Right hindlimb (tissue), 1 donor: ENCODE measurements at regions not wholly inside any gene's neighbourhood (a gene's known extent, or its start where the extent isn't known, plus 50 kb on each side); places are given as distances from the start of the nearest gene placed in this dataset.
"Not testable (repeated sequence)": the region's sequence is repeated elsewhere in the genome, so short reads cannot be mapped to it uniquely, and the experiment has no call there.

Experiments used
- DNase-seq: peaks from one replicate; pipeline ENCODE4 v3.0.0-alpha.2; 2018

DNA sequence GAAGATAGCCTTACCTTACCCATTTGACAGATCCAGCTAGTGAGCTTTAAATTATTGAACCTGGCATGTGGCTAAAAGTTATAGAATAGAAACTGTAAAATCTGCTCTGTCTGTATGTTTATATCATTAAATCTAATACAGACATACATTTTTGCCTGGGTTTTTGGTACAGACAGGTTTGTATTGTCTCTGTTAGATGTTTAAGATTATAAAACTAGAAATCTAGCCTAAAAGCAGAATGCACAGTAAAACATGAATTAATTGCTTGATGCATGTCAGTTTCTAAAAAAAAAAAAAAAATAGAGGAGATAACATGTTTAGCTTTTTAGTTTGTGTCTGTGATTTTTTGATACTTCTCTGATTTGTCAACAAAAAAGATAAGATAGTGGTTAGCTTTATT is 477.6 kb upstream of the LRRC7 start:
- no peak for DNase-seq

DNA sequence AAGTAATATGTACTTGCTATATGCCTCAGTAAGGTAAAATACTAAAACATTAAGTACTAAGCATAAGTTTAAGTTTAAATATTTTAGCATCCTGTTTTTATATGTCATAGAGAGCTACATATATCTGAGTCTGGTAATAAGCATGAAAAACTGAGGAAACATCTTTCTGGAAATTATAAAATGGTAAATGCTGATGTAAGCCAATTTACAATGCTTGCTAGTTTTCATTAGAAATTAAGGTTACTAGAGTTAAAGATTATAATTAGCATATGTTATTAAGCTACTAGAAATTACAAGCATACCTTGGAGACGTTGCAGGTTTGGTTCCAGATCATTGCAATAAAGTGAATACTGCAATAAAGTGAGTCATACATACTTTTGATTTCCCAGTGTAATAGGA is 477.0 kb upstream of the LRRC7 start:
- no peak for DNase-seq

DNA sequence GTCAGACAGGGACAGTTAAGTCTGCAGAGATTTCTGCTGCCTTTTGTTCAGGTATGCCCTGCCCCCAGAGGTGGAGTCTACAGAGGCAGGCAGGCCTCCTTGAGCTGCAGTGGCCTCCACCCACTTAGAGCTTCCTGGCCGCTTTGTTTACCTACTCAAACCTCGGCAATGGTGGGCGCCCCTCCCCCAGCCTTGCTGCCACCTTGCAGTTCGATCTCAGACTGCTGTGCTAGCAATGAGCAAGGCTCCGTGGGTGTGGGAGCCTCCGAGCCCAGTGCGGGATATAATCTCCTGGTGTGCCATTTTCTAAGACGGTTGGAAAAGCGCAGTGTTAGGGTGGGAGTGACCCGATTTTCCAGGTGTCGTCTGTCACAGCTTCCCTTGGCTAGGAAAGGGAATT is 465.7 kb upstream of the LRRC7 start:
- DNase-seq, result not testable (repeated sequence)

DNA sequence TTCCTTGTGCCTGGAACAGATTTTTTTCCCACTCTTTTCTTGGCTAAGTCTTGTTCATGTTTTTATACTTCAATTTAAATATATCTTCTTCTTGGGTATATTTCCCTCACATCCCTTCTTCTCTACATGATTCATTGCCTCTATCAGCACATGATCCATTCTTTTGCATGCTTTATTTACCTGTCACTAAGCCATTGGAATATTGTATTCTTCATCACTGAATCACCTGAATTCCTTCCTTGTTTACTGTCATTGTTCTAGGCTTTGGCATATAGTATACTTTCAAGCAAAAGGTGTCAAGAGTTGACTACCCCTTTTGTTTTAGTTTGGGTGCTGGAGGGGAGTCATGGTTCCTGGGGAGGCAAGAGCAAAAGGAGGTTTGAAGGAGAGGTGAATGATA is 464.5 kb upstream of the LRRC7 start:
- no peak for DNase-seq

DNA sequence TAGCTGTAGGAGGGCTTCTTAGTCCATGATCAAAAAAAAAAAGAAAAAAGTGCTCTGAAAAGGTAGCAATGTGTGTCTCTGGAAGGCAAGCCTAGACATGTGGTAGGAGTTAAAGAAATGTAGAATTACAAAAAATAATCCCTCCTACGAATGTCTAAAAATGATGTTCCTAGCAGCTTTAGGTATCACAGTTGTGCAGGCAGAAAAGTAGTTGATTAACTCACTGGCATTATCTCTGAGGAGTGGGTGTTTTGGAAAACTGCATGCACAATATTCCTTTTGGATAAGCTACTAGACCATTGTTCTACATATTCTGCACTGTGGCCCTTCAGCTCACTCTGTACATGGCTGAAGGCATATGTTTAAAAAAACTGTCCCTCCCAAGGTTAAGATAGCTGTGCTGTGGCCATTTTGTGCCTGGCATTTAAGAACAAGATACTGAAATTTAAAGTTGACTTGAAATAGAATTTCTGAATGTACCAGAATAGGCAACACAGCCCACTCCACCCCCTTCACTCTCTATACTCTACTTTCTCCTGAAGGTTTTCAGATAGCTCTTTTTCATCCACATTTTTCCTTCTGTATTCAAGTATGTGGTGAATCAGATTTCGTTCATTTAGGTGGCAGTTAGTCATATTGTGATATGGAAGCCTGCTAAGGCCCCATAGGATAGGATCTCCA is 463.9 kb upstream of the LRRC7 start:
- no peak for DNase-seq

DNA sequence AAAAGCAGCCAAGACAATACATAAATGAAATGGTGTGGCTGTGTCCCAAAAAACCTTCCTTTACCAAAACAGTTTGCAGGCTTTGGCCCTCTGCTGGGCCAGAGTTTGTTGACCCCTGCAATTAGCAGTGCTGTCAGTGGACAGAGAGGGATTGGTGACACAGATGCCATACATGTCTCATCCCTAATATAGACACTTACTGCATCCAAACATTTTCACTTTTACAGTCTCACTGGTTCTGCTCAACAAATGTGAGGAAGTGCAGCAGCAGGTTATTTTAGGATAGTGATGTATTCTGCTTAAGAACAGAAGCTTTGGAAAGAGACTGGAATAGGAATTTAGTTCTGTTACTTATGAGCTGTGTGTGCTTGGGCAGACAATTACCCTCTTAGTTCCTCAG is 462.8 kb upstream of the LRRC7 start:
- no peak for DNase-seq

DNA sequence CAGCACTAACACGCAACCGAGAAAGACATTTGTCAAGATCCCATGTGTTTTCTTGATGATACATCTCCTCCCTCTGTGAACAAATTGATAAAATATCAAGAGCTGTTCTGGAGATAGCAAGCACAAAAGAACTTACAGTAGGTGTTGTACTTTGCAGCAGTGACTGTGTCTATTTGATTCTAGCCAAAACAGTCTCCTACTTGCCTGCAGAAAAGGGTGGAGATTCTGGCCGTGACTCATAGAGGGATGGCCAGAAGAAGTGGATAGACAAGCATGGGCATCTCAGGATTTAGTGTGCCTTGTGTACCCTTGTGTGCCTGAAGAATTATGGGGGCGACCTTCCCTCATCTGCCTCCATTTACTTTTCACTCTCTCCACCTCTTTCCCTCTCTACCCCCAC is 458.4 kb upstream of the LRRC7 start:
- DNase-seq, result no peak

DNA sequence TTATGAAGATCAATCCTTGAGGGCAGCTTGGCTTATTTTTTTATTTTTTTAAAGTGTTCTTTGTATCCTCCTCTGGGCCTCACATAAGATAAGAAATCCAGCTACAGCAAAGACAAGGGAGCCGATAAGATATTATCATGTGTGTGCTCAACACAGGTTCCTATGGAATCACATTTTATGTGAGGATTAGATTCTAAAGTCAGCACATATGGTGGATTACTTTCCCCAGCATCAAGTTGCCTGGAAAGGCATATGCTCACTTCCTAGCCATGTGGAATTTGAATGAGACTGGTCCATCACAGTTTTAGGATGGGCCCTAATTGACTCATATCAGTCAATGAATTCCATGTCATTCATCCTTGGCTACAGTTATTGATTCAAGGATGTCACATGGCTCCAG is 456.9 kb upstream of the LRRC7 start:
- DNase-seq, result no peak

DNA sequence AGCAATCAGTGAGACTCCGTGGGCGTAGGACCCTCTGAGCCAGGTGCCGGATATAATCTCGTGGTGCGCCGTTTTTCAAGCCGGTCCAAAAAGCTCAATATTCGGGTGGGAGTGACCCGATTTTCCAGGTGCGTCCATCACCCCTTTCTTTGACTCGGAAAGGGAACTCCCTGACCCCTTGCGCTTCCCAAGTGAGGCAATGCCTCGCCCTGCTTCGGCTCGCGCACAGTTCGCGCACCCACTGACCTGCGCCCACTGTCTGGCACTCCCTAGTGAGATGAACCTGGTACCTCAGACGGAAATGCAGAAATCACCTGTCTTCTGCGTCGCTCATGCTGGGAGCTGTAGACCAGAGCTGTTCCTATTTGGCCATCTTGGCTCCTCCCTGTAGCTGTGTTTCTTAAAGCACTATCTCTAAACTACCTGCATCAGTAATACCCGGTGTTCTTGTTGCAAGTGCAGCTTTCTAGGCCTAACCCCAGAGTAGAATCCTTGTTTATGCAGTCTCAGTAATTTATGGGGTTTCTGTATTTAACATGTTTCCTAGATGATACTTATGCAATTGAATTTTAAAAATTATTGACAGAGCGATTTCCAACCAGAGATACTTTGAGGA is 447.5 kb upstream of the LRRC7 start:
- DNase-seq, result not testable (repeated sequence)

DNA sequence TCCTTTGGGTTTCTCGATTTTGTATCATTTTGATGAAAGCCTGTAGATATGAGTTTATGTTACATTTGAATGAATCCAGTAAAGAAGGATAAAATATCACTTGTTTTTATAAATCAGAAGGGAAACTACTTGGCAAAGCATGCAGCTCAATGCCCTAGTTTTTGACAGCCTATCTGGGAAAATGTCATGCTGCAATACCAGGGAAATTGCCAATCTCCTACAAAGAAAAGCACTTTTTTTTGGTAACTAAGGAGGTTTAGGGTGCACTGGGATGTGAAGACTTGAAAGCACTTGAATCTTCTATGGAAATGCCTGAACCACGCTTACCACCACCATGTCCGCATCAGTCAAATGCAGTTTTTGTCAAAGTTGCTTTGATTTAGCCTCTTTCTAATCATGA is 446.9 kb upstream of the LRRC7 start:
- DNase-seq, result no peak

DNA sequence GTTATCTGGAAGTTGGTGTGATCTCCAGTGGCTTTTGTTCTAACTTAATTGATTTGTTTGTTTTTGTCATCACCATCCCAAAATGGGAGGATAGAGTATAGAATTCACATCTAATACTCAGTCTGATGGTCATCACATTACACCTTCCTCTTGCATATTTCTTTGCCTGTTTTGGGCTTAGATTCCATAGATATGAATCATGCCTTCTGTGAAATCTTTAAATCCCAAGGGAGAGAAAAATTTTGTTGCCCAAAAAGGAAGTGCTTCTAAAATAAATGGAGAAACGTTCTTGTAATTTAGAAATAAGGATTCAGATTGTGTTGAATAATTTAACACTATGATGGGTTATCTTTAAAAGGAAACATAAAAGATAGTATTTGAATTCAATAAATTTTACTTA is 446.0 kb upstream of the LRRC7 start:
- DNase-seq, result no peak

DNA sequence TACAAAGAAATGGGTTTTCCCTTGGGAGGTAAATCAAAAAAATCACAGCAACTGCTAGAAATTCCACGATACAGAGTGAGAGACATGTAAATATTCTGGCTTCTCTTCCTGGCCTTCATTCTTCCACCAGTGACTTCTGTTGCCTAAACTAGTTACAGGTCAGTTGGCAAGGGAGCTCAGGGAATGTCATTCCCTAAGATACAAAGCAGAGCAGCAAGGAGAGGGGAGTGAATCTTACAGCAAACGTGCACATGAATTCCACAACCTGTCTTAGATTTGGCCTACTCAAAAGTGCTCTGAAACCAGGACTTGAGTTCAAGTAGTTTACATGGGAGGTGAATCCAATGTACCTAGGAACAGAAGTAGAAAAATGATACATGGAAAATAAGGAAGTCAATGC is 445.3 kb upstream of the LRRC7 start:
- no peak for DNase-seq

DNA sequence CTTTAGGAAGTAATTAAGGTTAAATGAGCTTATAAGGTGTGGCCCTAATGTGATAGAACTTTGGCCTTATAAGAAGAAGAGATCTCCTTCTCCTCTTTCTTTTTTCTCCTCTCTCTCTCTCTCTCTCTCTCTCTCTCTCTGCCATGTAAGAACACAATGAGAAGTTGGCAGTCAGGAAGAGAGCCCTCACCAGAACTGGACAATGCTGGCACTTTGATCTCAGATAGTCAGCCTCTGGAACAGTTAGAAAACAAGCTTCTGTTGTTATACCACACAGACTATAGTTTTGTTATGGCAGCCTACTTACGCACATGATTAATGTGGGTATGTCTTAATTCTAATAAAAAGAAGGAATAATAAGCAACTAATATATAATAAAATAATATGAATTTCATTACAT is 444.2 kb upstream of the LRRC7 start:
- no peak for DNase-seq

DNA sequence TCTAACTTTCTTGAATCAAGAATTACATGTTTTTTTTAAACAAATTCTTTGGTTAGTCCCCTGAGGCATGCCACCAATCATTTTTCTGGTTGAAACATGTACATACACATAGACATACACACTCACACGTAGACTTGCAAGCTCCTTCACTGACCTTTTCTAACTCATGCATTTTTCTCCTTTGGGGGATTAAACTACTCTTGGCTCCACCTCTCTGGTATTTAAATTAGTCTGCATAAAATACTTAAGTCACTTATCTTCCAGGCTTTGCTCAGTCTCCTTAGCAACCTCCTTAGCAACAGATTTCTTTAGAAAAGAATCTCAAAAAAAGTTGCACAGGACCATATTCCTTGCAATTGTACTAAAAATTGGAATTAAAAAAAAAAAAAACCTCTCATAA is 440.9 kb upstream of the LRRC7 start:
- no peak for DNase-seq

DNA sequence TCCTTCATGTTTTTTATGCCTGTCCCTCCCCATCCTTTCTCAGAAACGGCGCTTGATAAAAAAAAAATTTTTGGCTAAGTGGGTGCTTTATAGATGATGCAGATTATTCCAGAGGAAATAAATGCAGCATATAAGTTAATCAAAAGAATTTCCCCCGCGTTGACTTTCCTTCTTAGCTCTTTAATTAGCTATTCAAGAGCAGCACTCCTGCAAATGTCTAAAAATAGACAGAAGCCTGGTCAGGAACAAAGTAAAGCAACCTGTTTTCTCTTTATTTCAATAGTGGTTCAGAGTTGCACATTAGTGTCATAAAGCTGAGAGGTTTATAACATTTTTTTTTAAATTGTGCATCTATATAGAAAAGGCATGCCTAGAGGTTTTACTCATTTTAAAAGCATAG is 439.5 kb upstream of the LRRC7 start:
- DNase-seq, result no peak

DNA sequence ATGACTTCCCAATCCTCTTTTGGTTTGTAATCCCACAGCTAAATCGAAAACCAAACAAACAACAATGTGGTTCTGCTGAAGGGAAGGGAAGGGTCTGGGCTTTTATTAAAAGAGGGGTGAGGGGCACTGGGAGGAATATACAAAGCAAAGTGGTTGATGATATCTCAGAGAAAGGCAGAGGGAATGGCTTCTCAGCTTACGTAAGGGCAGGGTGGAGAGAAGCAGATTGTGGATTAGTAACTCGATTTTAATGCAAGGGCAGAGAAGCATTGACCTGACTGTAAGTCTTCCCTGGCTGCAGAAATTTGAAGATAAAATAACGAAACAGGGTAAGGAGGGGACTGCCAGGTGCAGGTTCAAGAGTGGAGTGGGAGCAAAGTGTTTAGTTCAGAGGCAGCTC is 438.2 kb upstream of the LRRC7 start:
- DNase-seq, result no peak

DNA sequence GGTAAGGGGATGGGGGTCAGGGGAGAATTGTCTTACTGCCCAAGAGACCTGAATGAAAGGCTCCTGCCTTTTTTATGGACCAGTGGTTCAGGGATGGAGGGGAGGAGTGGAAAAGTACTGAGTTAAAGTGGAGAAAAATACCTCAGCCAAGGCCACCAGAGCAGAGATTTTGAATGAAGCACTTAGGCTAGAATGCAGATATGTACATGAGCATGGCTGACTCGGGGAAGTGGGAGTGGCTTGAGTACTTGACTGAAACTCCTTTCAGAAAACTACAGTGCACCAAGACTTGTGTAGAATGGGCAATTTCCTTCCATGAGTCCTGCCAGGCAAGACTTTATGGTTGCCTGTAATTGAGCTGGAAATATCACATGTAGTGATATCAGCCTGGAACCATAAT is 429.6 kb upstream of the LRRC7 start:
- no peak for DNase-seq

DNA sequence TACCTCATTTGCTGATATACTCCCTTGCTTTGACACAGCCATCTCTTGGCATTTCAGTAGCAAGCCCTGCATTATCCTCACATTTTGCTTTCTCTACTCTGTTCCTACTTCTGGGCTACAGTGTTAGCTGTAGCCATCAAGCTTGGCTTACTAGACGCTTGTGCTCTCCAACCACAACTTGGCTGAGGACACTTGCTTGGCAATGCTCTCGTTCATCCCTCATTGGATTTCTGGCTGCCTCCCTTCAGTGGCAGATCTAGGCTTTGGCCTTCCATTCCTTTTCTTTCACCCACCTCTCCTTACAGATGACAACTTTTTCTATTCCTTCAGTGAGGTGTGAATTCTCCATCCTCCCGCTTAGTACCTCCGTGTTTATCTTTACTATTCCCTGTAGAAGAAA is 428.7 kb upstream of the LRRC7 start:
- DNase-seq, result peak; percentile 43

DNA sequence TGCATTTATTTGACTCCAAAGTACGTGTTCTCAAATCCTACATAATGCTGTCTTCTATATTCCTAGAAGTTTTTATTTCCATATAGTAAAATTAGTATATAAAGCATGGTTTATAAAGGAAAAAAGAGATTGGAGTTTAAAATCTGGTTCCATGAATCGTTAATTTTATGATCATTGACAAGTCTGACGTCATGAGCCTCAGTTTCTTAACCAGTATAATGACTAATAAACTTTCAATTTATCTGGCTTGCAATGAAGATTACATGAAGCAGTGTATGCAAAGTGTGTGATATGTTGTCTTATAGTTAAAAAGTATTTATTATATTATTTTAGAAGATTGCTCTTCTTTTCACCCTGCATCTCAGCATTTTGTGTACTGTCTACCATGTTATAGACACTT is 421.4 kb upstream of the LRRC7 start:
- no peak for DNase-seq

DNA sequence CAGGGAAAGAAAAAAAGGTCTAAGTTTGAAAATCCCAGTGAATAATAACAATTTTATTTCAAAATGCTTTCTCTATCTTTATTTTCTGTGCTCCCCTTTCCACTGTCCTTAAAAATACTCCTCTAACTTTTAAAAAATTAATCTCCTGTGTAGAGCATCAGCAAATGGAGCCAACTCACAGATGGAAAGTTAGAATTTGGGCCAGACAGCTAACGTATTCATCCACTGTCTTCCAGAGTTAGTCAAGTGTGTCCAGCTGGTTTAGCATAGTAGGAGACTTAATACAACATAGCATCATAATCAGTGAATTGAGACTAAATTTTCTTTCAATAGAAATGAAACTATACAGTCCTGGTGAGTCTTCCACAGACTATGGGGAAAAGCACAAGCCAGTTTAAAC is 419.0 kb upstream of the LRRC7 start:
- DNase-seq, result peak; percentile 33

DNA sequence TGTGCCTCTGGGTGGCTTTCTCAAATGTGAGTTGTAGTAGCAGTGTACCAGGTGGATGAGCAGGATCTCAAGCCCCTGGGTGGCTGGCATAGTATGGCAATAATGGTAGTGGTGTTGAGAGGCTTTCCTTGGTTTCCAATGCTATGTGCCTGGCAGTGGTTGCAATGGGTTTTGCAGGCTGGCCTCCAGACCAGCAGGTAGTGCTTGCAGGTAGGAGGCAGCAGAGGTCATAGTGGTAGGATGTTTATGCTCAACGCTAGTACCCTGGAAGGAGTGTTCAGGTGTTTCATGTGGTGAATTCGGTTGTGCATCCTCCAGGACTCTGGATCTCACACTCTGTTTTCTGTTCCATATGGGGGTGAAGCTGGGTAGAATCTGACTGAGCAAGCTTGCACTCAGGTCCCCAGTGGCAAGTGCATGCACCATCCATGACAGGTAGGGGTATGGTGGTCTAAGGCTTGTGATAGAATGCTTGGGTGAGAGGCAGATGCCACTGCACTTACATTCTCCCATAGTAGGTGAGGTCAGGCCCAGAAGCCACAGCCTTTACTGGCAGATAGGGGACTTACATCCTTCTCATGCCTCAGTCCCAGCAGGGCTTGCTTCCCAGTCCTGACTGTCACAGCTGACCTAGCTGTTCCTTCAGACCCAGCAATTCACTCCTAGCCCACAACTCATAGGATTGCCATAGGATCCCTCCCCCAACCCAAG is 410.5 kb upstream of the LRRC7 start:
- DNase-seq, result no peak

DNA sequence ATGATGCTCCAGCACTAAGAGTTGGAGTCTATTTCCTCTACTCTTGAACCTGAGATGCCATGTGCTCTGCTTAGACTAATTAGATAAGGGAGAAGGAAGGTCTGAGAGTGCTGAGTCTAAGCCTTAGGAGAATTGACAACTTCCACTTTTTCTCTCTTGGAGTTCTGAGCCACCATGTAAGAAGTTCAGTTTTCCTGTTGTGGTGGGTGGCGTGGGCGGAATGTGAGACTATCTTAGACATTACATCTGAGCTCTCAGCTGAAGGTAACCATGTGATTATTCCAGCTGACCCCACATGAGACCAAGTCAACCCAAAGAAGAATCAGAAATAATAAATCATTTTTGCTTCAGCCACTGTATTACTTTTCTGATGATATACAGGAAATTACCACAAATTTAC is 404.5 kb upstream of the LRRC7 start:
- DNase-seq, result no peak

DNA sequence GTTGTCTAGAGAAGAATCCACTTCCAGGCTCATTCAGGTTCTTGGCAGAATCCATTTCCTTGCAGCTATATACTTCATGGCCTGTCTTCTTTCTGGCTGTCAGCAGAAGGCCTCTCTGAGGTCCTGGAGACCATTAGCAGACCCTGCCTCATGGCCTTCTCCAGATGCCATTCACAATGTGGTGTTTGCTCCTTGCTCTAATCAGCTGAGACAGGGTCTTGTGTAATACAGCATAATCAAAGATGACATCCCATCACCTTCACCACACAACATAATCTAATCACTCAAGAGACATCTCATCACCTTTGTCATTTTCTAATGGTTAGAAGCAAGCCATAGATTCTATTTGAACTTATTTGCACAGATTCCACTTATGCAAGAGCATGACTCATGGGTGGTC is 403.9 kb upstream of the LRRC7 start:
- DNase-seq, result no peak

DNA sequence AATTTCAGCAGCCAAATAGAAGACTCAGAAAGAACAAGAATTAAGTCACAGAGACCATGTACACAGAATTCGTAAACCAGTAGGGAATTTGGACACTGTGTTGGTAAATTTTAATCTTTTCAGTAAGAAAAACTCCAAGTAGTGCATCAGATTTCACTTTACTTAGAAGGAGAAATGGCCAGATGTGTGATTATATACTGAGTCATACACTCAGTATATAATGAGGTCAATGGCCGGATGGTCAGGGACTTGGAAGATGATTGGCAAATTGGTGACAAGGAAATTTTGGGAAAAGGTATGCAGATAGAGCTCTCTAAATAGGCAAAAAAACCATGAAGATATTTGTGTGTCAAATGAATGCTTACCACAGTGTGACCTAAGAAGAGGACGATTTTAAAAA is 399.8 kb upstream of the LRRC7 start:
- no peak for DNase-seq

DNA sequence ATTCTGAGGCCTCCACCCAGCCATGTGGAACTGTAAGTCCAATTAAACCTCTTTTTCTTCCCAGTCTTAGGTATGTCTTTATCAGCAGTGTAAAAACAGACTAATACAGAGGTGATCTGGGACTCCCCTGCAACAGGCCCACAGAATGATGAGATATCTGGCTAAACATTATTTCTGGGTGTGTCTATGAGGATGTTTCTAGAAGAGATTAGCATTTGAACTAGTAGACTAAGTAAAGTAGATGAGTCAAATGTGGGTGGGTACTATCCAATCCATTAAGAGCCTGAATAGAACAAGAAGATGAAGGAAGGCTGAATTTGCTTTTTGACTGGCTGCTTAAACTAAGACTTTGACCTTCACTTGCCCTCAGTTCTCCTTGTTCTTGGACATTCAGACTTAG is 396.5 kb upstream of the LRRC7 start:
- no peak for DNase-seq
